ENCODE measurements at regions not wholly inside any gene's neighbourhood (a gene's known extent, or its start where the extent isn't known, plus 50 kb on each side); places are given as distances from the start of the nearest gene placed in this dataset.

DNA sequence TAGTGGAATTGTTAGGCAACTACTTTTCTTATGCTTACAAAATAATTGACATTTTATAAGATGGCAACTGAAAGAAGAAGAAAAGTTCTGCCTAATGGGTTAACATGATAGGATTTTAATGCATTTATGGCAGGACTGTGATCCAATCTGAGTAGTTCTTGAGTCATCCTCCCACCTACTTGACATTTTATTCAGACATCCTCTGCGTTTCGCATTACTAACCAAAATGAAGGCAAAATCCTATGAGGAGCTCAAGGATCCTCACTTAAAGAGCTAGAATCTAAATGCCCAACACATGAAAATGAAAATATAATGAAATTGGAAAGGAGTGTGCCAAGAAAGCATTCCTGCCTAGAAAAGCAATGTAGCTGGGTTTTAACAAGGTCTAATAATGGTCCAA, 581.1 kb upstream of the SEMA6D start:
- TF ChIP-seq, protein P1, sequence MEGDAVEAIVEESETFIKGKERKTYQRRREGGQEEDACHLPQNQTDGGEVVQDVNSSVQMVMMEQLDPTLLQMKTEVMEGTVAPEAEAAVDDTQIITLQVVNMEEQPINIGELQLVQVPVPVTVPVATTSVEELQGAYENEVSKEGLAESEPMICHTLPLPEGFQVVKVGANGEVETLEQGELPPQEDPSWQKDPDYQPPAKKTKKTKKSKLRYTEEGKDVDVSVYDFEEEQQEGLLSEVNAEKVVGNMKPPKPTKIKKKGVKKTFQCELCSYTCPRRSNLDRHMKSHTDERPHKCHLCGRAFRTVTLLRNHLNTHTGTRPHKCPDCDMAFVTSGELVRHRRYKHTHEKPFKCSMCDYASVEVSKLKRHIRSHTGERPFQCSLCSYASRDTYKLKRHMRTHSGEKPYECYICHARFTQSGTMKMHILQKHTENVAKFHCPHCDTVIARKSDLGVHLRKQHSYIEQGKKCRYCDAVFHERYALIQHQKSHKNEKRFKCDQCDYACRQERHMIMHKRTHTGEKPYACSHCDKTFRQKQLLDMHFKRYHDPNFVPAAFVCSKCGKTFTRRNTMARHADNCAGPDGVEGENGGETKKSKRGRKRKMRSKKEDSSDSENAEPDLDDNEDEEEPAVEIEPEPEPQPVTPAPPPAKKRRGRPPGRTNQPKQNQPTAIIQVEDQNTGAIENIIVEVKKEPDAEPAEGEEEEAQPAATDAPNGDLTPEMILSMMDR (IDR thresholded peaks at IDR 0.05; ENCODE audit: control extremely low read depth in 1 of 3, insufficient read depth in 1 of 3, low read depth in 1 of 3, low read length in 3 of 3), result no peak
- TF ChIP-seq TCF12 (IDR thresholded peaks at IDR 0.05; ENCODE audit: low read depth, low read length) (no peak), EZH2 (IDR thresholded peaks at IDR 0.05; ENCODE audit: low read depth, low read length, severe bottlenecking) (no peak), YY1 (IDR thresholded peaks at IDR 0.05; ENCODE audit: low read depth, low read length) (no peak), NANOG (IDR thresholded peaks at IDR 0.05; ENCODE audit: insufficient read depth, low read depth, low read length, poor library complexity, severe bottlenecking) (no peak), TAF1 (IDR thresholded peaks at IDR 0.05; ENCODE audit: low read depth, low read length) (no peak), POLR2A (IDR thresholded peaks at IDR 0.05; ENCODE audit: control extremely low read depth in 1 of 2, low read depth in 2 of 2, low read length in 2 of 2) (no peak), CHD2 (IDR thresholded peaks at IDR 0.05; ENCODE audit: low read length) (no peak), EP300 (IDR thresholded peaks at IDR 0.05; ENCODE audit: borderline replicate concordance in 1 of 2, low read depth in 2 of 2, low read length in 2 of 2) (no peak), POLR2AphosphoS5 (IDR thresholded peaks at IDR 0.05; ENCODE audit: low read depth, low read length) (no peak), RNF2 (IDR thresholded peaks at IDR 0.05; ENCODE audit: borderline replicate concordance, low read depth, low read length, missing control alignments, poor library complexity, severe bottlenecking) (no peak), RFX5 (IDR thresholded peaks at IDR 0.05; ENCODE audit: borderline replicate concordance, low read depth, low read length) (no peak)

All from H1 (cell line).